HG02981 (cell line): ENCODE measurements at regions not wholly inside any gene's neighbourhood (a gene's known extent, or its start where the extent isn't known, plus 50 kb on each side); places are given as distances from the start of the nearest gene placed in this dataset.
"Not testable (repeated sequence)": the region's sequence is repeated elsewhere in the genome, so short reads cannot be mapped to it uniquely, and the experiment has no call there.

Experiments
- ATAC-seq: cut with Tn5 transposase; IDR thresholded peaks from one replicate; pipeline ENCODE4 v1.9.1; 2021; ENCODE audit warnings: mild to moderate bottlenecking, moderate library complexity; ENCODE audit not compliant: unreplicated experiment

GRCh38 chr2:51859260-51859659 is 827.3 kb upstream of the NRXN1 start:
- no peak for ATAC-seq

GRCh38 chr2:51855683-51856082 is 823.8 kb upstream of the NRXN1 start:
- ATAC-seq = no peak

GRCh38 chr2:51846796-51847195 is 814.9 kb upstream of the NRXN1 start:
- ATAC-seq = no peak

- ATAC-seq = no peak
These were observed 814.1 kb upstream of the NRXN1 start for GRCh38 chr2:51846018-51846417.

GRCh38 chr2:51844596-51844995 is 812.7 kb upstream of the NRXN1 start:
- ATAC-seq = no peak

GRCh38 chr2:51829477-51829876 is 797.5 kb upstream of the NRXN1 start:
- ATAC-seq = no peak

GRCh38 chr2:51825823-51826222 is 793.9 kb upstream of the NRXN1 start:
- no peak for ATAC-seq

- no peak for ATAC-seq
These were observed 781.3 kb upstream of the NRXN1 start for GRCh38 chr2:51813247-51813646.

- no peak for ATAC-seq
These were observed 780.4 kb upstream of the NRXN1 start for GRCh38 chr2:51812138-51812866.

- ATAC-seq = no peak
These were observed 778.3 kb upstream of the NRXN1 start for GRCh38 chr2:51810197-51810596.

- no peak for ATAC-seq
These were observed 775.3 kb upstream of the NRXN1 start for GRCh38 chr2:51807229-51807628.

GRCh38 chr2:51795248-51795888 is 763.4 kb upstream of the NRXN1 start:
- ATAC-seq = no peak

GRCh38 chr2:51791496-51791895 is 759.6 kb upstream of the NRXN1 start:
- no peak for ATAC-seq

GRCh38 chr2:51790854-51791253 is 758.9 kb upstream of the NRXN1 start:
- ATAC-seq = no peak

- no peak for ATAC-seq
These were observed 758.0 kb upstream of the NRXN1 start for GRCh38 chr2:51789918-51790317.

GRCh38 chr2:51782921-51783765 is 751.2 kb upstream of the NRXN1 start:
- no peak for ATAC-seq

GRCh38 chr2:51781691-51782090 is 749.8 kb upstream of the NRXN1 start:
- ATAC-seq = no peak

GRCh38 chr2:51780353-51780752 is 748.4 kb upstream of the NRXN1 start:
- no peak for ATAC-seq

GRCh38 chr2:51779723-51780122 is 747.8 kb upstream of the NRXN1 start:
- not testable (repeated sequence) for ATAC-seq

- no peak for ATAC-seq
These were observed 746.9 kb upstream of the NRXN1 start for GRCh38 chr2:51778806-51779205.

GRCh38 chr2:51774606-51775005 is 742.7 kb upstream of the NRXN1 start:
- not testable (repeated sequence) for ATAC-seq

GRCh38 chr2:51760441-51760840 is 728.5 kb upstream of the NRXN1 start:
- no peak for ATAC-seq
